ENCODE measurements at regions not wholly inside any gene's neighbourhood (a gene's known extent, or its start where the extent isn't known, plus 50 kb on each side); places are given as distances from the start of the nearest gene placed in this dataset.

- H3K4me3 ChIP-seq (ENCODE audit: low read depth, low read length), result no peak overlapping the region
- no peak for DNase-seq (ENCODE audit: low read depth)
- no peak for TF ChIP-seq CTCF (conservative IDR thresholded peaks at IDR 0.05; ENCODE audit: low read depth, low read length)
Measured at GRCh38 chr16:79305074-79305473, 295.5 kb downstream of the MAF start.

GRCh38 chr16:79303959-79304387, 296.6 kb downstream of the MAF start:
- no peak for TF ChIP-seq CTCF (conservative IDR thresholded peaks at IDR 0.05; ENCODE audit: low read depth, low read length)
- no peak for DNase-seq (ENCODE audit: low read depth)
- H3K4me3 ChIP-seq (ENCODE audit: low read depth, low read length), result no peak overlapping the region

- no peak for DNase-seq (ENCODE audit: low read depth)
- no peak overlapping the region for H3K4me3 ChIP-seq (ENCODE audit: low read depth, low read length)
- TF ChIP-seq CTCF (conservative IDR thresholded peaks at IDR 0.05; ENCODE audit: low read depth, low read length), result no peak
Measured at GRCh38 chr16:79303206-79303605, 297.3 kb downstream of the MAF start.

GRCh38 chr16:79302731-79303130, 297.8 kb downstream of the MAF start:
- no peak for DNase-seq (ENCODE audit: low read depth)
- no peak for TF ChIP-seq CTCF (conservative IDR thresholded peaks at IDR 0.05; ENCODE audit: low read depth, low read length)
- H3K4me3 ChIP-seq (ENCODE audit: low read depth, low read length), result no peak overlapping the region

GRCh38 chr16:79301051-79301450, 299.5 kb downstream of the MAF start:
- DNase-seq (ENCODE audit: low read depth), result no peak
- no peak overlapping the region for H3K4me3 ChIP-seq (ENCODE audit: low read depth, low read length)
- no peak for TF ChIP-seq CTCF (conservative IDR thresholded peaks at IDR 0.05; ENCODE audit: low read depth, low read length)

- H3K4me3 ChIP-seq (ENCODE audit: low read depth, low read length), result no peak overlapping the region
- DNase-seq (ENCODE audit: low read depth), result no peak
- TF ChIP-seq CTCF (conservative IDR thresholded peaks at IDR 0.05; ENCODE audit: low read depth, low read length), result no peak
Measured at GRCh38 chr16:79298894-79299799, 301.4 kb downstream of the MAF start.

- TF ChIP-seq CTCF (conservative IDR thresholded peaks at IDR 0.05; ENCODE audit: low read depth, low read length), result no peak
- no peak for DNase-seq (ENCODE audit: low read depth)
- H3K4me3 ChIP-seq (ENCODE audit: low read depth, low read length), result no peak overlapping the region
Measured at GRCh38 chr16:79298476-79298875, 302.1 kb downstream of the MAF start.

All from epithelial cell of proximal tubule (primary cell).